GM23338 (cell line): ENCODE measurements at regions not wholly inside any gene's neighbourhood (a gene's known extent, or its start where the extent isn't known, plus 50 kb on each side); places are given as distances from the start of the nearest gene placed in this dataset.

Experiments
- ATAC-seq: fragments of 200-7000 bp; cut with Tn5 transposase; 3 replicates; pipeline ENCODE4 v1.9.1; 2020
- DNase-seq: peaks from one replicate; pipeline ENCODE4 v3.0.0-alpha.2; 2015; ENCODE audit warnings: low spot score
- H2AFZ ChIP-seq: fragments of 200-600 bp; sonication (generic); 2 replicates; pipeline ENCODE4 v1.8.0; 2016; ENCODE audit warnings: antibody characterized with exemption, mild to moderate bottlenecking, moderate library complexity
- H3F3A ChIP-seq: fragments of 200-600 bp; sonication (generic); replicated peaks from 2 replicates; pipeline ENCODE4 v1.8.0; 2017; ENCODE audit warnings: antibody characterized with exemption, mixed run types, low read depth
- H3K27ac ChIP-seq: fragments of 200-600 bp; sonication (generic); 2 replicates; pipeline ENCODE4 v1.6.1; 2016; ENCODE audit warnings: low read depth
- H3K27me3 ChIP-seq: fragments of 200-600 bp; sonication (generic); 2 replicates; pipeline ENCODE4 v1.8.0; 2016; ENCODE audit warnings: mild to moderate bottlenecking, mixed run types, moderate library complexity; ENCODE audit not compliant: insufficient read depth
- H3K36me3 ChIP-seq: fragments of 200-600 bp; sonication (generic); 2 replicates; pipeline ENCODE4 v1.8.0; 2016; ENCODE audit warnings: mild to moderate bottlenecking; ENCODE audit not compliant: insufficient read depth
- H3K4me1 ChIP-seq: fragments of 200-600 bp; sonication (generic); 2 replicates; pipeline ENCODE4 v1.8.0; 2016; ENCODE audit warnings: mild to moderate bottlenecking, moderate library complexity; ENCODE audit not compliant: insufficient read depth
- H3K4me2 ChIP-seq: fragments of 200-600 bp; sonication (generic); 2 replicates; pipeline ENCODE4 v1.7.1; 2017; ENCODE audit warnings: mixed run types
- H3K4me3 ChIP-seq: fragments of 200-600 bp; sonication (generic); 2 replicates; pipeline ENCODE4 v1.6.1; 2016; ENCODE audit warnings: mixed run types
- H3K79me2 ChIP-seq: fragments of 200-600 bp; sonication (generic); replicated peaks from 2 replicates; pipeline ENCODE4 v1.8.0; 2017; ENCODE audit warnings: mild to moderate bottlenecking; ENCODE audit not compliant: insufficient read depth
- H3K9me2 ChIP-seq: fragments of 200-600 bp; sonication (generic); 2 replicates; pipeline ENCODE4 v1.8.0; 2017; ENCODE audit not compliant: insufficient read depth
- H4K20me1 ChIP-seq: fragments of 200-600 bp; sonication (generic); replicated peaks from 2 replicates; pipeline ENCODE4 v1.8.0; 2017; ENCODE audit warnings: mild to moderate bottlenecking; ENCODE audit not compliant: insufficient read depth
- H3K27ac Mint-ChIP-seq: 2 replicates; pipeline ENCODE4 v1.8.0; 2020; ENCODE audit warnings: inconsistent platforms, mild to moderate bottlenecking, moderate library complexity, mixed read lengths
- H3K27me3 Mint-ChIP-seq: 3 replicates; pipeline ENCODE4 v1.8.0; 2022; ENCODE audit warnings: low read depth, mild to moderate bottlenecking, moderate library complexity, mixed read lengths, inconsistent platforms; ENCODE audit not compliant: insufficient read depth, poor library complexity
- H3K36me3 Mint-ChIP-seq: 3 replicates; pipeline ENCODE4 v1.8.0; 2021; ENCODE audit warnings: low read depth, mild to moderate bottlenecking, inconsistent platforms, moderate library complexity, mixed read lengths
- H3K4me1 Mint-ChIP-seq: 3 replicates; pipeline ENCODE4 v1.8.0; 2020; ENCODE audit warnings: mild to moderate bottlenecking, inconsistent platforms, mixed read lengths
- H3K4me3 Mint-ChIP-seq: 3 replicates; pipeline ENCODE4 v1.8.0; 2021; ENCODE audit warnings: moderate library complexity, mild to moderate bottlenecking, inconsistent platforms, mixed read lengths
- H3K9me3 Mint-ChIP-seq: 3 replicates; pipeline ENCODE4 v1.8.0; 2020; ENCODE audit warnings: moderate library complexity, mild to moderate bottlenecking, inconsistent platforms, mixed read lengths
- CREB1 ChIP-seq: fragments of 250-450 bp; sonication (Bioruptor Pico); IDR thresholded peaks from 2 replicates; pipeline ENCODE4 v1.5.0; 2020; ENCODE audit warnings: low read depth, mild to moderate bottlenecking, moderate library complexity
- CTCF ChIP-seq, 2 experiments: fragments of 200-600 bp in 1 of 2; sonication (generic) in 1 of 2; conservative IDR thresholded peaks; 2 replicates each; pipeline versions ENCODE4 v1.5.1 to v1.6.1; 2016 to 2017; ENCODE audit warnings: antibody characterized with exemption in 2 of 2, low read depth in 2 of 2, mild to moderate bottlenecking in 2 of 2, moderate library complexity in 1 of 2
- EZH2 ChIP-seq: fragments of 200-600 bp; sonication (generic); IDR thresholded peaks from one replicate; pipeline ENCODE4 v1.8.0; 2017; ENCODE audit warnings: antibody characterized with exemption, mild to moderate bottlenecking, low read depth; ENCODE audit not compliant: unreplicated experiment
- JUNB ChIP-seq: IDR thresholded peaks from one replicate; pipeline ENCODE4 v1.6.1; 2016; ENCODE audit warnings: antibody characterized with exemption; ENCODE audit not compliant: unreplicated experiment
- NANOG ChIP-seq: IDR thresholded peaks from 2 replicates; pipeline ENCODE4 v1.6.1; 2016; ENCODE audit warnings: antibody characterized with exemption, borderline replicate concordance
- POLR2AphosphoS5 ChIP-seq: IDR thresholded peaks from 2 replicates; pipeline ENCODE4 v1.6.1; 2016; ENCODE audit warnings: antibody characterized with exemption, low read depth
- STAT1 ChIP-seq: IDR thresholded peaks from one replicate; pipeline ENCODE4 v1.6.1; 2016; ENCODE audit warnings: antibody characterized with exemption; ENCODE audit not compliant: unreplicated experiment
- ZNF114 ChIP-seq: fragments of 250-450 bp; sonication (Bioruptor Pico); IDR thresholded peaks from 2 replicates; pipeline ENCODE4 v1.5.0; 2020; ENCODE audit warnings: mild to moderate bottlenecking, moderate library complexity
- ZNF331 ChIP-seq: fragments of 250-450 bp; sonication (Bioruptor Pico); IDR thresholded peaks from 2 replicates; pipeline ENCODE4 v1.5.0; 2020; ENCODE audit warnings: low read depth, mild to moderate bottlenecking, moderate library complexity
- TF ChIP-seq, protein P1 (sequence below): IDR thresholded peaks from 2 replicates; pipeline ENCODE4 v1.6.1; 2016; ENCODE audit warnings: antibody characterized with exemption
- TF ChIP-seq, protein P2 (sequence below): fragments of 250-450 bp; sonication (Bioruptor Pico); IDR thresholded peaks from 2 replicates; pipeline ENCODE4 v1.5.0; 2020; ENCODE audit warnings: mild to moderate bottlenecking, moderate library complexity
- TF ChIP-seq, protein P3 (sequence below): IDR thresholded peaks from one replicate; pipeline ENCODE4 v1.6.1; 2018; ENCODE audit warnings: antibody characterized with exemption; ENCODE audit not compliant: unreplicated experiment

GRCh38 chr13:86377451-86377850 lies 578.2 kb upstream of the SLITRK6 start (continued):
- TF ChIP-seq, protein P1, sequence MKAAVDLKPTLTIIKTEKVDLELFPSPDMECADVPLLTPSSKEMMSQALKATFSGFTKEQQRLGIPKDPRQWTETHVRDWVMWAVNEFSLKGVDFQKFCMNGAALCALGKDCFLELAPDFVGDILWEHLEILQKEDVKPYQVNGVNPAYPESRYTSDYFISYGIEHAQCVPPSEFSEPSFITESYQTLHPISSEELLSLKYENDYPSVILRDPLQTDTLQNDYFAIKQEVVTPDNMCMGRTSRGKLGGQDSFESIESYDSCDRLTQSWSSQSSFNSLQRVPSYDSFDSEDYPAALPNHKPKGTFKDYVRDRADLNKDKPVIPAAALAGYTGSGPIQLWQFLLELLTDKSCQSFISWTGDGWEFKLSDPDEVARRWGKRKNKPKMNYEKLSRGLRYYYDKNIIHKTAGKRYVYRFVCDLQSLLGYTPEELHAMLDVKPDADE = no peak
- TF ChIP-seq NANOG = no peak
- no peak for TF ChIP-seq JUNB
- TF ChIP-seq STAT1 = no peak

- no peak overlapping the region for H3K4me3 Mint-ChIP-seq
- Histone ChIP-seq H3K36me3 (no peaks in the 10 kb centered on the region), H3K4me1 (no peaks in the 10 kb centered on the region), H3K27ac (no peak overlapping the region), H3K79me2 (no peaks in the 10 kb centered on the region), H3K4me2 (no peak overlapping the region), H3K27me3 (no peaks in the 10 kb centered on the region), H4K20me1 (no peaks in the 10 kb centered on the region), H3K9me2 (no peaks in the 10 kb centered on the region), H2AFZ (no peak overlapping the region), H3F3A (no peaks in the 10 kb centered on the region), H3K4me3 (no peak overlapping the region)
- no peak for ATAC-seq
- no peaks in the 10 kb centered on the region; the same call in 2 of the 3 replicates for H3K36me3 Mint-ChIP-seq
- H3K27ac Mint-ChIP-seq = no peak overlapping the region
- H3K27me3 Mint-ChIP-seq = peaks cover 2% of the 10 kb centered on the region
- H3K9me3 Mint-ChIP-seq = no peaks in the 10 kb centered on the region
- DNase-seq = no peak
- H3K4me1 Mint-ChIP-seq = no peaks in the 10 kb centered on the region
- no peak for TF ChIP-seq ZNF114 (CRISPR knock-in tag)
- TF ChIP-seq CREB1 = no peak
- TF ChIP-seq, protein P2, sequence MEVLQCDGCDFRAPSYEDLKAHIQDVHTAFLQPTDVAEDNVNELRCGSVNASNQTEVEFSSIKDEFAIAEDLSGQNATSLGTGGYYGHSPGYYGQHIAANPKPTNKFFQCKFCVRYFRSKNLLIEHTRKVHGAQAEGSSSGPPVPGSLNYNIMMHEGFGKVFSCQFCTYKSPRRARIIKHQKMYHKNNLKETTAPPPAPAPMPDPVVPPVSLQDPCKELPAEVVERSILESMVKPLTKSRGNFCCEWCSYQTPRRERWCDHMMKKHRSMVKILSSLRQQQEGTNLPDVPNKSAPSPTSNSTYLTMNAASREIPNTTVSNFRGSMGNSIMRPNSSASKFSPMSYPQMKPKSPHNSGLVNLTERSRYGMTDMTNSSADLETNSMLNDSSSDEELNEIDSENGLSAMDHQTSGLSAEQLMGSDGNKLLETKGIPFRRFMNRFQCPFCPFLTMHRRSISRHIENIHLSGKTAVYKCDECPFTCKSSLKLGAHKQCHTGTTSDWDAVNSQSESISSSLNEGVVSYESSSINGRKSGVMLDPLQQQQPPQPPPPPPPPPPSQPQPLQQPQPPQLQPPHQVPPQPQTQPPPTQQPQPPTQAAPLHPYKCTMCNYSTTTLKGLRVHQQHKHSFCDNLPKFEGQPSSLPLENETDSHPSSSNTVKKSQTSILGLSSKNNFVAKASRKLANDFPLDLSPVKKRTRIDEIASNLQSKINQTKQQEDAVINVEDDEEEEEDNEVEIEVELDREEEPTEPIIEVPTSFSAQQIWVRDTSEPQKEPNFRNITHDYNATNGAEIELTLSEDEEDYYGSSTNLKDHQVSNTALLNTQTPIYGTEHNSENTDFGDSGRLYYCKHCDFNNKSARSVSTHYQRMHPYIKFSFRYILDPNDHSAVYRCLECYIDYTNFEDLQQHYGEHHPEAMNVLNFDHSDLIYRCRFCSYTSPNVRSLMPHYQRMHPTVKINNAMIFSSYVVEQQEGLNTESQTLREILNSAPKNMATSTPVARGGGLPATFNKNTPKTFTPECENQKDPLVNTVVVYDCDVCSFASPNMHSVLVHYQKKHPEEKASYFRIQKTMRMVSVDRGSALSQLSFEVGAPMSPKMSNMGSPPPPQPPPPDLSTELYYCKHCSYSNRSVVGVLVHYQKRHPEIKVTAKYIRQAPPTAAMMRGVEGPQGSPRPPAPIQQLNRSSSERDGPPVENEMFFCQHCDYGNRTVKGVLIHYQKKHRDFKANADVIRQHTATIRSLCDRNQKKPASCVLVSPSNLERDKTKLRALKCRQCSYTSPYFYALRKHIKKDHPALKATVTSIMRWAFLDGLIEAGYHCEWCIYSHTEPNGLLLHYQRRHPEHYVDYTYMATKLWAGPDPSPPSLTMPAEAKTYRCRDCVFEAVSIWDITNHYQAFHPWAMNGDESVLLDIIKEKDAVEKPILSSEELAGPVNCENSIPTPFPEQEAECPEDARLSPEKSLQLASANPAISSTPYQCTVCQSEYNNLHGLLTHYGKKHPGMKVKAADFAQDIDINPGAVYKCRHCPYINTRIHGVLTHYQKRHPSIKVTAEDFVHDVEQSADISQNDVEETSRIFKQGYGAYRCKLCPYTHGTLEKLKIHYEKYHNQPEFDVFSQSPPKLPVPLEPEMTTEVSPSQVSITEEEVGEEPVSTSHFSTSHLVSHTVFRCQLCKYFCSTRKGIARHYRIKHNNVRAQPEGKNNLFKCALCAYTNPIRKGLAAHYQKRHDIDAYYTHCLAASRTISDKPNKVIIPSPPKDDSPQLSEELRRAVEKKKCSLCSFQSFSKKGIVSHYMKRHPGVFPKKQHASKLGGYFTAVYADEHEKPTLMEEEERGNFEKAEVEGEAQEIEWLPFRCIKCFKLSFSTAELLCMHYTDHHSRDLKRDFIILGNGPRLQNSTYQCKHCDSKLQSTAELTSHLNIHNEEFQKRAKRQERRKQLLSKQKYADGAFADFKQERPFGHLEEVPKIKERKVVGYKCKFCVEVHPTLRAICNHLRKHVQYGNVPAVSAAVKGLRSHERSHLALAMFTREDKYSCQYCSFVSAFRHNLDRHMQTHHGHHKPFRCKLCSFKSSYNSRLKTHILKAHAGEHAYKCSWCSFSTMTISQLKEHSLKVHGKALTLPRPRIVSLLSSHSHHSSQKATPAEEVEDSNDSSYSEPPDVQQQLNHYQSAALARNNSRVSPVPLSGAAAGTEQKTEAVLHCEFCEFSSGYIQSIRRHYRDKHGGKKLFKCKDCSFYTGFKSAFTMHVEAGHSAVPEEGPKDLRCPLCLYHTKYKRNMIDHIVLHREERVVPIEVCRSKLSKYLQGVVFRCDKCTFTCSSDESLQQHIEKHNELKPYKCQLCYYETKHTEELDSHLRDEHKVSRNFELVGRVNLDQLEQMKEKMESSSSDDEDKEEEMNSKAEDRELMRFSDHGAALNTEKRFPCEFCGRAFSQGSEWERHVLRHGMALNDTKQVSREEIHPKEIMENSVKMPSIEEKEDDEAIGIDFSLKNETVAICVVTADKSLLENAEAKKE (CRISPR knock-in tag) = no peak
- TF ChIP-seq POLR2AphosphoS5 = no peak
- no peak for TF ChIP-seq NANOG
- TF ChIP-seq, protein P3, sequence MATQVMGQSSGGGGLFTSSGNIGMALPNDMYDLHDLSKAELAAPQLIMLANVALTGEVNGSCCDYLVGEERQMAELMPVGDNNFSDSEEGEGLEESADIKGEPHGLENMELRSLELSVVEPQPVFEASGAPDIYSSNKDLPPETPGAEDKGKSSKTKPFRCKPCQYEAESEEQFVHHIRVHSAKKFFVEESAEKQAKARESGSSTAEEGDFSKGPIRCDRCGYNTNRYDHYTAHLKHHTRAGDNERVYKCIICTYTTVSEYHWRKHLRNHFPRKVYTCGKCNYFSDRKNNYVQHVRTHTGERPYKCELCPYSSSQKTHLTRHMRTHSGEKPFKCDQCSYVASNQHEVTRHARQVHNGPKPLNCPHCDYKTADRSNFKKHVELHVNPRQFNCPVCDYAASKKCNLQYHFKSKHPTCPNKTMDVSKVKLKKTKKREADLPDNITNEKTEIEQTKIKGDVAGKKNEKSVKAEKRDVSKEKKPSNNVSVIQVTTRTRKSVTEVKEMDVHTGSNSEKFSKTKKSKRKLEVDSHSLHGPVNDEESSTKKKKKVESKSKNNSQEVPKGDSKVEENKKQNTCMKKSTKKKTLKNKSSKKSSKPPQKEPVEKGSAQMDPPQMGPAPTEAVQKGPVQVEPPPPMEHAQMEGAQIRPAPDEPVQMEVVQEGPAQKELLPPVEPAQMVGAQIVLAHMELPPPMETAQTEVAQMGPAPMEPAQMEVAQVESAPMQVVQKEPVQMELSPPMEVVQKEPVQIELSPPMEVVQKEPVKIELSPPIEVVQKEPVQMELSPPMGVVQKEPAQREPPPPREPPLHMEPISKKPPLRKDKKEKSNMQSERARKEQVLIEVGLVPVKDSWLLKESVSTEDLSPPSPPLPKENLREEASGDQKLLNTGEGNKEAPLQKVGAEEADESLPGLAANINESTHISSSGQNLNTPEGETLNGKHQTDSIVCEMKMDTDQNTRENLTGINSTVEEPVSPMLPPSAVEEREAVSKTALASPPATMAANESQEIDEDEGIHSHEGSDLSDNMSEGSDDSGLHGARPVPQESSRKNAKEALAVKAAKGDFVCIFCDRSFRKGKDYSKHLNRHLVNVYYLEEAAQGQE = no peak
- no peak for TF ChIP-seq CTCF (conservative IDR thresholded peaks at IDR 0.05; ENCODE audit: low read depth in 2 of 2)
- no peak for TF ChIP-seq ZNF331 (CRISPR knock-in tag)
- TF ChIP-seq, protein P1 = no peak
- TF ChIP-seq JUNB = no peak
- no peak for TF ChIP-seq EZH2
Measured at GRCh38 chr13:86378628-86379027, 579.4 kb upstream of the SLITRK6 start.
